Uterus (tissue), 3 donors: ENCODE measurements at regions not wholly inside any gene's neighbourhood (a gene's known extent, or its start where the extent isn't known, plus 50 kb on each side); places are given as distances from the start of the nearest gene placed in this dataset.
"Not testable (repeated sequence)": the region's sequence is repeated elsewhere in the genome, so short reads cannot be mapped to it uniquely, and the experiment has no call there.

Source experiments
- DNase-seq, 2 donors: peaks; one replicate each; pipeline ENCODE4 v3.0.0-alpha.2; 2019 to 2020
- H3K27ac ChIP-seq, 2 donors: fragments of 200-600 bp; sonication (generic); 1 replicate in 1 of 2; 2 replicates in 1 of 2; pipeline ENCODE4 v1.5.1; 2016 to 2018
- H3K27me3 ChIP-seq, 2 donors: fragments of 200-600 bp; sonication (generic); one replicate each; pipeline ENCODE4 v1.5.1; 2018 to 2019; ENCODE audit warnings: control low read depth in 1 of 2
- H3K36me3 ChIP-seq, 2 donors: fragments of 200-600 bp; sonication (generic); one replicate each; pipeline ENCODE4 v1.5.1; 2019; ENCODE audit warnings: control low read depth in 1 of 2
- H3K4me1 ChIP-seq, 2 donors: fragments of 200-600 bp; sonication (generic); one replicate each; pipeline ENCODE4 v1.5.1; 2018 to 2019; ENCODE audit warnings: control low read depth in 1 of 2
- H3K4me3 ChIP-seq, 2 donors: fragments of 200-600 bp; sonication (generic); 1 replicate in 1 of 2; 2 replicates in 1 of 2; pipeline ENCODE4 v1.5.1; 2018 to 2019; ENCODE audit warnings: mild to moderate bottlenecking in 1 of 2
- H3K9me3 ChIP-seq, 2 donors: fragments of 200-600 bp; sonication (generic); one replicate each; pipeline ENCODE4 v1.5.1; 2019; ENCODE audit warnings: control low read depth in 1 of 2
- POLR2A ChIP-seq, 2 donors: fragments of 450-650 bp; IDR thresholded peaks; one replicate each; pipeline ENCODE4 v1.6.1; 2016; ENCODE audit warnings: antibody characterized with exemption in 2 of 2, mild to moderate bottlenecking in 1 of 2, moderate library complexity in 1 of 2
- intact Hi-C: fragments of 100-400 bp; cut with DNase I; formaldehyde crosslinking; loops from one replicate; pipeline ENCODE4 v1.15.1; 2023; ENCODE audit warnings: low total_unique reads
- TF ChIP-seq, protein P1 (sequence below), 4 experiments: fragments of 200-600 bp in 2 of 4; fragments of 450-650 bp in 2 of 4; sonication (generic) in 2 of 4; IDR thresholded peaks; one replicate each; pipeline ENCODE4 v1.5.1; 2016 to 2019; ENCODE audit warnings: antibody characterized with exemption in 4 of 4, mild to moderate bottlenecking in 2 of 4, moderate library complexity in 1 of 4
- donor health status: DM: yes; HTN: yes; CAD: no.

DNA sequence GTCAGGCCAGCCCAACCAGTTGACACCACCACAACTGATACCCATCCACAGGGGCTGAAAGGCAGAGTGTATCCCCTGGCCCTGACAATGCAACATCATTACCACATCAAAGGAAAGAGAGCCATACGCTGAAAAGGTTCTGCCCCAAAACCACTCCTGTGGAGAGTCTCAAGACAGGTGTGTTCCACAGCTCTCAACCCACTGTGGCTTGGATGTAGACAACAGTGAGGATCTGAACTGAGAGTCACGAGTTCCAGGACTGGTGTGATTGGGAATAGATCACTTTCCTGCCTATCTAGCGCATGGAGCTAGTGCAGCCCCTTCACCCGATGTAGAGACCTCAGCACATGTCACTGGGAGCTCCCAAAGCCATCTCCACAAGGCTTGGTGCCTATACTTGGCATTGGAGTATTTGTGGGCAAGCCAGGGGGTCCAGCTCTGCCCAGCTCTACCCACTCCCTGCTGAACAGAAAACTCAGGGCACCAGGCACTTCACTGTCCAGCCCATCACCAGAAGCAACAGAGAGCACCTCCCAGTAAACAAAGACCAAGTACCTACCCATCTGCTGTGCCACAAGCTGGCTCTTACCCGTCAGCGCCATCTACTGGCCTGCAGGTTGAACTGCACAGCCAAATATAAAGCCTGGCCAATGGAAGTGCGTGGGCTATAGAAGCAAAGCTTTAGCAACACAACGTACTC lies 579.5 kb downstream of the UQCRFS1 start:
- Histone ChIP-seq H3K27me3 (no peaks in the 10 kb centered on the region), H3K27ac (no peak overlapping the region), H3K9me3 (no peaks in the 10 kb centered on the region), H3K4me3 (no peak overlapping the region), H3K36me3 (no peaks in the 10 kb centered on the region), H3K4me1 (no peaks in the 10 kb centered on the region)
- intact Hi-C loops, result no loop called here
- TF ChIP-seq, protein P1, sequence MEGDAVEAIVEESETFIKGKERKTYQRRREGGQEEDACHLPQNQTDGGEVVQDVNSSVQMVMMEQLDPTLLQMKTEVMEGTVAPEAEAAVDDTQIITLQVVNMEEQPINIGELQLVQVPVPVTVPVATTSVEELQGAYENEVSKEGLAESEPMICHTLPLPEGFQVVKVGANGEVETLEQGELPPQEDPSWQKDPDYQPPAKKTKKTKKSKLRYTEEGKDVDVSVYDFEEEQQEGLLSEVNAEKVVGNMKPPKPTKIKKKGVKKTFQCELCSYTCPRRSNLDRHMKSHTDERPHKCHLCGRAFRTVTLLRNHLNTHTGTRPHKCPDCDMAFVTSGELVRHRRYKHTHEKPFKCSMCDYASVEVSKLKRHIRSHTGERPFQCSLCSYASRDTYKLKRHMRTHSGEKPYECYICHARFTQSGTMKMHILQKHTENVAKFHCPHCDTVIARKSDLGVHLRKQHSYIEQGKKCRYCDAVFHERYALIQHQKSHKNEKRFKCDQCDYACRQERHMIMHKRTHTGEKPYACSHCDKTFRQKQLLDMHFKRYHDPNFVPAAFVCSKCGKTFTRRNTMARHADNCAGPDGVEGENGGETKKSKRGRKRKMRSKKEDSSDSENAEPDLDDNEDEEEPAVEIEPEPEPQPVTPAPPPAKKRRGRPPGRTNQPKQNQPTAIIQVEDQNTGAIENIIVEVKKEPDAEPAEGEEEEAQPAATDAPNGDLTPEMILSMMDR (IDR thresholded peaks at IDR 0.05), result peak; percentile 22 to 56 (median 34)
- TF ChIP-seq POLR2A (IDR thresholded peaks at IDR 0.05), result no peak
- DNase-seq, result no peak

- no peaks in the 10 kb centered on the region for H3K4me1 ChIP-seq
- H3K27me3 ChIP-seq, result no peaks in the 10 kb centered on the region
- intact Hi-C loops, result no loop called here
- DNase-seq, result no peak
- no peak for TF ChIP-seq POLR2A (IDR thresholded peaks at IDR 0.05)
- TF ChIP-seq, protein P1 (IDR thresholded peaks at IDR 0.05), result no peak
- H3K4me3 ChIP-seq, result no peak overlapping the region
- no peaks in the 10 kb centered on the region for H3K36me3 ChIP-seq
- H3K27ac ChIP-seq, result no peak overlapping the region
- H3K9me3 ChIP-seq, result no peaks in the 10 kb centered on the region
Measured at GRCh38 chr19:28632371-28633080, 580.4 kb downstream of the UQCRFS1 start.

- intact Hi-C loops, result no loop called here
- Histone ChIP-seq H3K4me1 (no peaks in the 10 kb centered on the region), H3K9me3 (no peaks in the 10 kb centered on the region), H3K4me3 (no peak overlapping the region), H3K36me3 (no peaks in the 10 kb centered on the region), H3K27me3 (no peaks in the 10 kb centered on the region), H3K27ac (no peak overlapping the region)
- no peak for DNase-seq
- TF ChIP-seq POLR2A (IDR thresholded peaks at IDR 0.05), result no peak
- TF ChIP-seq, protein P1 (IDR thresholded peaks at IDR 0.05), result no peak
Measured at GRCh38 chr19:28631961-28632360, 581.0 kb downstream of the UQCRFS1 start.

DNA sequence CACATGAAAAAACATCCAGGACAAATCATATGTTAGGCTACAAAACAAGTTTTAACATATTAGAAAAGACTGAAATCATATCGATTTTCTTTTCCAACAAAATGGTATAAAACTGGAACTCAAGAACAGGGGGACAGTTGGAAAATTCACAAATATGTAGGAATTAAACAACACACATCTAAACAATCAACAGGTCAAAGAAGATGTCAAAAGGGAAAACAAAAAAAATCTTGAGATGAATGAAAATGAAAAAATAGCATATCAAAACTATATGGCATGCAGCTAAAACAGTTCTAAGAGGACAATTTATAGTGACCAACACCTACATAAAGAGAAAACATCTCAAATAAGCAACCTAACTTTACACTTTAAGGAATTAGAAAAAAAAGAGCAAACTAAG lies 585.3 kb downstream of the UQCRFS1 start:
- DNase-seq, result no peak
- Histone ChIP-seq H3K4me3 (no peak overlapping the region), H3K27ac (no peak overlapping the region), H3K36me3 (no peaks in the 10 kb centered on the region), H3K9me3 (no peaks in the 10 kb centered on the region), H3K4me1 (no peaks in the 10 kb centered on the region), H3K27me3 (no peaks in the 10 kb centered on the region)
- intact Hi-C loops, result no loop called here
- TF ChIP-seq POLR2A (IDR thresholded peaks at IDR 0.05), result no peak

DNA sequence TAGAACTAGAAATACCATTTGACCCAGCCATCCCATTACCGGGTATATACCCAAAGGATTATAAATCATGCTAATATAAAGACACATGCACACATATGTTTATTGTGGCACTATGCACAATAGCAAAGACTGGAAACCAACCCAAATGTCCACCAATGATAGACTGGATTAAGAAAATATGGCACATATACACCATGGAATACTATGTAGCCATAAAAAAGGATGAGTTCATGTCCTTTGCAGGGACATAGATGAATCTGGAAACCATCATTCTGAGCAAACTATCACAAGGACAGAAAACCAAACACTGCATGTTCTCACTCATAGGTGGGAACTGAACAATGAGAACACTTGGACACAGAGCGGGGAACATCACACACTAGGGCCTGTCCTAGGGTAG lies 586.5 kb downstream of the UQCRFS1 start:
- H3K36me3 ChIP-seq, H3K4me1 ChIP-seq, H3K4me3 ChIP-seq, DNase-seq, H3K9me3 ChIP-seq, H3K27me3 ChIP-seq, intact Hi-C loops, H3K27ac ChIP-seq: not testable (repeated sequence)

GRCh38 chr19:28619816-28620429 lies 593.0 kb downstream of the UQCRFS1 start:
- Histone ChIP-seq H3K27me3 (no peaks in the 10 kb centered on the region), H3K9me3 (no peaks in the 10 kb centered on the region), H3K4me3 (no peak overlapping the region), H3K27ac (no peak overlapping the region), H3K36me3 (no peaks in the 10 kb centered on the region), H3K4me1 (no peaks in the 10 kb centered on the region)
- intact Hi-C loops, result no loop called here
- no peak for DNase-seq
- TF ChIP-seq, protein P1 (IDR thresholded peaks at IDR 0.05), result no peak
- TF ChIP-seq POLR2A (IDR thresholded peaks at IDR 0.05), result no peak
